Osteoblast (primary cell): ENCODE measurements at regions not wholly inside any gene's neighbourhood (a gene's known extent, or its start where the extent isn't known, plus 50 kb on each side); places are given as distances from the start of the nearest gene placed in this dataset.

Experiments used
- DNase-seq: peaks from one replicate; pipeline ENCODE4 v3.0.0; 2011; ENCODE audit warnings: low spot score, mixed read lengths; ENCODE audit not compliant: insufficient read length; ENCODE audit errors: missing footprints
- H2AFZ ChIP-seq: 2 replicates; pipeline ENCODE4 v1.6.0; 2011; ENCODE audit warnings: mild to moderate bottlenecking, low read length
- H3K27ac ChIP-seq: 2 replicates; pipeline ENCODE4 v1.5.1; 2011; ENCODE audit warnings: mild to moderate bottlenecking, low read depth, low read length, moderate library complexity
- H3K27me3 ChIP-seq: 2 replicates; pipeline ENCODE4 v1.6.0; 2012; ENCODE audit warnings: mild to moderate bottlenecking, control low read depth, inconsistent platforms, low read length, moderate library complexity; ENCODE audit not compliant: insufficient read depth
- H3K36me3 ChIP-seq: 2 replicates; pipeline ENCODE4 v1.5.1; 2011; ENCODE audit warnings: mild to moderate bottlenecking, low read length, control low read depth, moderate library complexity; ENCODE audit not compliant: insufficient read depth
- H3K4me1 ChIP-seq: 2 replicates; pipeline ENCODE4 v1.5.1; 2011; ENCODE audit warnings: mild to moderate bottlenecking, low read length, control low read depth, moderate library complexity; ENCODE audit not compliant: insufficient read depth
- H3K4me2 ChIP-seq: 2 replicates; pipeline ENCODE4 v1.6.0; 2011; ENCODE audit warnings: mild to moderate bottlenecking, low read length; ENCODE audit not compliant: insufficient read depth
- H3K4me3 ChIP-seq: fragments of 200-600 bp; sonication (generic); 3 replicates; pipeline ENCODE4 v1.5.1; 2012; ENCODE audit warnings: mild to moderate bottlenecking, low read length, inconsistent platforms; ENCODE audit not compliant: insufficient read depth
- H3K79me2 ChIP-seq: 2 replicates; pipeline ENCODE4 v1.6.0; 2012; ENCODE audit warnings: mild to moderate bottlenecking, low read length, control low read depth, inconsistent platforms; ENCODE audit not compliant: insufficient read depth
- H3K9me3 ChIP-seq: 2 replicates; pipeline ENCODE4 v1.5.1; 2011; ENCODE audit warnings: low read depth, low read length, control low read depth
- H4K20me1 ChIP-seq: 2 replicates; pipeline ENCODE4 v1.6.0; 2012; ENCODE audit warnings: mild to moderate bottlenecking, low read length, control low read depth; ENCODE audit not compliant: insufficient read depth
- CTCF ChIP-seq: IDR thresholded peaks from 2 replicates; pipeline ENCODE4 v1.5.1; 2011; ENCODE audit warnings: mild to moderate bottlenecking, low read depth, low read length, moderate library complexity; ENCODE audit errors: extremely low read depth

- Histone ChIP-seq H3K36me3 (no peaks in the 10 kb centered on the region), H3K27me3 (no peaks in the 10 kb centered on the region), H4K20me1 (no peaks in the 10 kb centered on the region), H3K4me1 (no peaks in the 10 kb centered on the region), H3K4me2 (no peak overlapping the region), H2AFZ (no peak overlapping the region), H3K79me2 (no peaks in the 10 kb centered on the region), H3K27ac (no peak overlapping the region), H3K9me3 (no peaks in the 10 kb centered on the region), H3K4me3 (no peak overlapping the region)
- TF ChIP-seq CTCF: no peak
- no peak for DNase-seq
Measured at GRCh38 chrX:84924624-84925023, 79.1 kb upstream of the APOOL start.

- no peak for TF ChIP-seq CTCF
- Histone ChIP-seq H3K9me3 (no peaks in the 10 kb centered on the region), H3K4me1 (no peaks in the 10 kb centered on the region), H3K36me3 (no peaks in the 10 kb centered on the region), H3K4me3 (no peak overlapping the region), H3K4me2 (no peak overlapping the region), H4K20me1 (no peaks in the 10 kb centered on the region), H3K79me2 (no peaks in the 10 kb centered on the region), H3K27me3 (no peaks in the 10 kb centered on the region), H3K27ac (no peak overlapping the region), H2AFZ (no peak overlapping the region)
- DNase-seq: no peak
Measured at GRCh38 chrX:84932814-84933213, 70.9 kb upstream of the APOOL start.

GRCh38 chrX:84933956-84934556, 69.6 kb upstream of the APOOL start:
- no peak for DNase-seq
- no peak overlapping the region for H3K4me3 ChIP-seq
- no peak overlapping the region for H3K27ac ChIP-seq
- H3K9me3 ChIP-seq: no peaks in the 10 kb centered on the region
- no peak overlapping the region for H2AFZ ChIP-seq
- H3K27me3 ChIP-seq: no peaks in the 10 kb centered on the region
- H3K4me1 ChIP-seq: no peaks in the 10 kb centered on the region
- no peak for TF ChIP-seq CTCF
- no peak overlapping the region for H3K4me2 ChIP-seq
- H3K79me2 ChIP-seq: no peaks in the 10 kb centered on the region
- no peaks in the 10 kb centered on the region for H3K36me3 ChIP-seq
- no peaks in the 10 kb centered on the region for H4K20me1 ChIP-seq
